Breast epithelium (tissue), 3 donors: ENCODE measurements at regions not wholly inside any gene's neighbourhood (a gene's known extent, or its start where the extent isn't known, plus 50 kb on each side); places are given as distances from the start of the nearest gene placed in this dataset.

Source experiments
- CTCF ChIP-seq, 3 donors: fragments of 450-650 bp; IDR thresholded peaks; one replicate each; pipeline ENCODE4 v1.5.1; 2016 to 2017; ENCODE audit warnings: antibody characterized with exemption in 3 of 3, mild to moderate bottlenecking in 3 of 3, moderate library complexity in 3 of 3
- POLR2AphosphoS5 ChIP-seq, 3 donors: sonication (generic); formaldehyde crosslinking; IDR thresholded peaks; one replicate each; pipeline ENCODE4 v1.6.1; 2017; ENCODE audit warnings: antibody characterized with exemption in 3 of 3

- TF ChIP-seq CTCF (IDR thresholded peaks at IDR 0.05), result no peak
- no peak for TF ChIP-seq POLR2AphosphoS5 (IDR thresholded peaks at IDR 0.05)
Observed at GRCh38 chr6:159416891-159417560, 247.8 kb downstream of the FNDC1 start.
